GM23338 (cell line): ENCODE measurements at regions not wholly inside any gene's neighbourhood (a gene's known extent, or its start where the extent isn't known, plus 50 kb on each side); places are given as distances from the start of the nearest gene placed in this dataset.

Experiments
- ATAC-seq: fragments of 200-7000 bp; cut with Tn5 transposase; 3 replicates; pipeline ENCODE4 v1.9.1; 2020
- DNase-seq: peaks from one replicate; pipeline ENCODE4 v3.0.0-alpha.2; 2015; ENCODE audit warnings: low spot score
- H2AFZ ChIP-seq: fragments of 200-600 bp; sonication (generic); 2 replicates; pipeline ENCODE4 v1.8.0; 2016; ENCODE audit warnings: antibody characterized with exemption, mild to moderate bottlenecking, moderate library complexity
- H3F3A ChIP-seq: fragments of 200-600 bp; sonication (generic); replicated peaks from 2 replicates; pipeline ENCODE4 v1.8.0; 2017; ENCODE audit warnings: antibody characterized with exemption, mixed run types, low read depth
- H3K27ac ChIP-seq: fragments of 200-600 bp; sonication (generic); 2 replicates; pipeline ENCODE4 v1.6.1; 2016; ENCODE audit warnings: low read depth
- H3K27me3 ChIP-seq: fragments of 200-600 bp; sonication (generic); 2 replicates; pipeline ENCODE4 v1.8.0; 2016; ENCODE audit warnings: mild to moderate bottlenecking, mixed run types, moderate library complexity; ENCODE audit not compliant: insufficient read depth
- H3K36me3 ChIP-seq: fragments of 200-600 bp; sonication (generic); 2 replicates; pipeline ENCODE4 v1.8.0; 2016; ENCODE audit warnings: mild to moderate bottlenecking; ENCODE audit not compliant: insufficient read depth
- H3K4me1 ChIP-seq: fragments of 200-600 bp; sonication (generic); 2 replicates; pipeline ENCODE4 v1.8.0; 2016; ENCODE audit warnings: mild to moderate bottlenecking, moderate library complexity; ENCODE audit not compliant: insufficient read depth
- H3K4me2 ChIP-seq: fragments of 200-600 bp; sonication (generic); 2 replicates; pipeline ENCODE4 v1.7.1; 2017; ENCODE audit warnings: mixed run types
- H3K4me3 ChIP-seq: fragments of 200-600 bp; sonication (generic); 2 replicates; pipeline ENCODE4 v1.6.1; 2016; ENCODE audit warnings: mixed run types
- H3K79me2 ChIP-seq: fragments of 200-600 bp; sonication (generic); replicated peaks from 2 replicates; pipeline ENCODE4 v1.8.0; 2017; ENCODE audit warnings: mild to moderate bottlenecking; ENCODE audit not compliant: insufficient read depth
- H3K9me2 ChIP-seq: fragments of 200-600 bp; sonication (generic); 2 replicates; pipeline ENCODE4 v1.8.0; 2017; ENCODE audit not compliant: insufficient read depth
- H4K20me1 ChIP-seq: fragments of 200-600 bp; sonication (generic); replicated peaks from 2 replicates; pipeline ENCODE4 v1.8.0; 2017; ENCODE audit warnings: mild to moderate bottlenecking; ENCODE audit not compliant: insufficient read depth
- H3K27ac Mint-ChIP-seq: 2 replicates; pipeline ENCODE4 v1.8.0; 2020; ENCODE audit warnings: inconsistent platforms, mild to moderate bottlenecking, moderate library complexity, mixed read lengths
- H3K27me3 Mint-ChIP-seq: 3 replicates; pipeline ENCODE4 v1.8.0; 2022; ENCODE audit warnings: low read depth, mild to moderate bottlenecking, moderate library complexity, mixed read lengths, inconsistent platforms; ENCODE audit not compliant: insufficient read depth, poor library complexity
- H3K36me3 Mint-ChIP-seq: 3 replicates; pipeline ENCODE4 v1.8.0; 2021; ENCODE audit warnings: low read depth, mild to moderate bottlenecking, inconsistent platforms, moderate library complexity, mixed read lengths
- H3K4me1 Mint-ChIP-seq: 3 replicates; pipeline ENCODE4 v1.8.0; 2020; ENCODE audit warnings: mild to moderate bottlenecking, inconsistent platforms, mixed read lengths
- H3K4me3 Mint-ChIP-seq: 3 replicates; pipeline ENCODE4 v1.8.0; 2021; ENCODE audit warnings: moderate library complexity, mild to moderate bottlenecking, inconsistent platforms, mixed read lengths
- H3K9me3 Mint-ChIP-seq: 3 replicates; pipeline ENCODE4 v1.8.0; 2020; ENCODE audit warnings: moderate library complexity, mild to moderate bottlenecking, inconsistent platforms, mixed read lengths
- CREB1 ChIP-seq: fragments of 250-450 bp; sonication (Bioruptor Pico); IDR thresholded peaks from 2 replicates; pipeline ENCODE4 v1.5.0; 2020; ENCODE audit warnings: low read depth, mild to moderate bottlenecking, moderate library complexity
- EZH2 ChIP-seq: fragments of 200-600 bp; sonication (generic); IDR thresholded peaks from one replicate; pipeline ENCODE4 v1.8.0; 2017; ENCODE audit warnings: antibody characterized with exemption, mild to moderate bottlenecking, low read depth; ENCODE audit not compliant: unreplicated experiment
- EZH2phosphoT487 ChIP-seq: fragments of 200-600 bp; sonication (generic); IDR thresholded peaks from one replicate; pipeline ENCODE4 v1.8.1; 2018; ENCODE audit warnings: antibody characterized with exemption; ENCODE audit not compliant: unreplicated experiment
- JUNB ChIP-seq: IDR thresholded peaks from one replicate; pipeline ENCODE4 v1.6.1; 2016; ENCODE audit warnings: antibody characterized with exemption; ENCODE audit not compliant: unreplicated experiment
- NANOG ChIP-seq: IDR thresholded peaks from 2 replicates; pipeline ENCODE4 v1.6.1; 2016; ENCODE audit warnings: antibody characterized with exemption, borderline replicate concordance
- POLR2AphosphoS5 ChIP-seq: IDR thresholded peaks from 2 replicates; pipeline ENCODE4 v1.6.1; 2016; ENCODE audit warnings: antibody characterized with exemption, low read depth
- STAT1 ChIP-seq: IDR thresholded peaks from one replicate; pipeline ENCODE4 v1.6.1; 2016; ENCODE audit warnings: antibody characterized with exemption; ENCODE audit not compliant: unreplicated experiment
- ZNF114 ChIP-seq: fragments of 250-450 bp; sonication (Bioruptor Pico); IDR thresholded peaks from 2 replicates; pipeline ENCODE4 v1.5.0; 2020; ENCODE audit warnings: mild to moderate bottlenecking, moderate library complexity
- TF ChIP-seq, protein P1 (sequence below): IDR thresholded peaks from 2 replicates; pipeline ENCODE4 v1.6.1; 2016; ENCODE audit warnings: antibody characterized with exemption
- TF ChIP-seq, protein P2 (sequence below): fragments of 250-450 bp; sonication (Bioruptor Pico); IDR thresholded peaks from 2 replicates; pipeline ENCODE4 v1.5.0; 2020; ENCODE audit warnings: mild to moderate bottlenecking, moderate library complexity
- TF ChIP-seq, protein P3 (sequence below), 2 experiments: fragments of 200-600 bp in 1 of 2; sonication (generic) in 1 of 2; conservative IDR thresholded peaks; 2 replicates each; pipeline versions ENCODE4 v1.5.1 to v1.6.1; 2016 to 2017; ENCODE audit warnings: antibody characterized with exemption in 2 of 2, low read depth in 2 of 2, mild to moderate bottlenecking in 2 of 2, moderate library complexity in 1 of 2

DNA sequence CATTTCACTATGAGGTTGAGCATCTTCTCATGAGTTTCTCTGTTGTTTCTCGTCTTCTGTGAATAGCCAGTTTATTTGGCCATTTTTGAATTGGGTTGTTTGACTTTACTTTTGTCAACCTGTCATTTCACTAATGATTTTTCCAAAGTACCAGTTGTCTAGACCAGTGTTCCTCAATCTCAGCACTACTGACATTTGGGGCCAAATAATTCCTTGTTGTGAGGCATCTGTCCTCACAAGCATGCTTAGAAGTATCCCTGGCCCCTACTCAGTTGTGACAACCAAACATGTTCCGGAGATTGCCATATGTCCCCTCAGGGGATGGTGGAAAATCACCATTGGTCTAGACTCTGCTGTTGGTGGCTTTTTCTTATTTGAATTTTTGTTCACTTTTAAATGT, 87.7 kb upstream of the GNAZ start (continued):
- TF ChIP-seq EZH2phosphoT487 (no peak), POLR2AphosphoS5 (no peak), NANOG (no peak), ZNF114 (CRISPR knock-in tag) (no peak), EZH2 (no peak), JUNB (no peak), CREB1 (CRISPR knock-in tag) (no peak)
- TF ChIP-seq, protein P1, sequence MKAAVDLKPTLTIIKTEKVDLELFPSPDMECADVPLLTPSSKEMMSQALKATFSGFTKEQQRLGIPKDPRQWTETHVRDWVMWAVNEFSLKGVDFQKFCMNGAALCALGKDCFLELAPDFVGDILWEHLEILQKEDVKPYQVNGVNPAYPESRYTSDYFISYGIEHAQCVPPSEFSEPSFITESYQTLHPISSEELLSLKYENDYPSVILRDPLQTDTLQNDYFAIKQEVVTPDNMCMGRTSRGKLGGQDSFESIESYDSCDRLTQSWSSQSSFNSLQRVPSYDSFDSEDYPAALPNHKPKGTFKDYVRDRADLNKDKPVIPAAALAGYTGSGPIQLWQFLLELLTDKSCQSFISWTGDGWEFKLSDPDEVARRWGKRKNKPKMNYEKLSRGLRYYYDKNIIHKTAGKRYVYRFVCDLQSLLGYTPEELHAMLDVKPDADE: no peak

DNA sequence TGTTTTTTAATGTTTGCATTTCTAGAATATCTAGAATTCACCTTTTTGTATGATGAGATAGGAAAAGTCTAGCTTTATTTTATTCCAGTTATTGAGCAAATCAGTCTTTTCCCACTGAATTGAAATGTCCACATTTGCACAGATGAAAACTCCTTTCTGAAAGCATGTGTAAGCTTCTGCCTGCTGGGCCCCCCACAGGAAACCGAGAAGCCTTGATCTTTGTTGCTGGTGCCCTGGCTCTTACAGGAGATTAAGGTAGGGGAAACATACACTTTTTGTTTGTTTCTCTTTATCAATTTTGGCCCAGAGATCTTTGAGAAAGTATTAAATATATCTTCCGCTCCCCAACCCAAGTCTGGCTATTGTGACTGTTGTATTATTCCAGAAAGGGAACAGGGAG, 87.2 kb upstream of the GNAZ start:
- H3K9me2 ChIP-seq: no peaks in the 10 kb centered on the region
- H3K27me3 ChIP-seq: peaks cover 8% of the 10 kb centered on the region; the same call in 1 of the 2 replicates
- Mint-ChIP-seq H3K4me3 (no peak overlapping the region), H3K36me3 (peaks cover 6% of the 10 kb centered on the region; the same call in 2 of the 3 replicates), H3K9me3 (peaks cover 71% of the 10 kb centered on the region), H3K4me1 (no peaks in the 10 kb centered on the region), H3K27ac (no peak overlapping the region), H3K27me3 (peaks cover 7% of the 10 kb centered on the region)
- 0 out of 2 replicates have a peak, but pooled peaks cover 3% of the 10 kb centered on the region for H3K36me3 ChIP-seq
- H3K27ac ChIP-seq: no peak overlapping the region
- no peak overlapping the region for H2AFZ ChIP-seq
- H3F3A ChIP-seq: no peaks in the 10 kb centered on the region
- H4K20me1 ChIP-seq: no peaks in the 10 kb centered on the region
- H3K4me1 ChIP-seq: no peaks in the 10 kb centered on the region
- H3K4me3 ChIP-seq: no peak overlapping the region
- no peak for ATAC-seq
- H3K4me2 ChIP-seq: no peak overlapping the region
- H3K79me2 ChIP-seq: no peaks in the 10 kb centered on the region
- TF ChIP-seq JUNB (no peak), STAT1 (no peak), POLR2AphosphoS5 (no peak)
- TF ChIP-seq, protein P2, sequence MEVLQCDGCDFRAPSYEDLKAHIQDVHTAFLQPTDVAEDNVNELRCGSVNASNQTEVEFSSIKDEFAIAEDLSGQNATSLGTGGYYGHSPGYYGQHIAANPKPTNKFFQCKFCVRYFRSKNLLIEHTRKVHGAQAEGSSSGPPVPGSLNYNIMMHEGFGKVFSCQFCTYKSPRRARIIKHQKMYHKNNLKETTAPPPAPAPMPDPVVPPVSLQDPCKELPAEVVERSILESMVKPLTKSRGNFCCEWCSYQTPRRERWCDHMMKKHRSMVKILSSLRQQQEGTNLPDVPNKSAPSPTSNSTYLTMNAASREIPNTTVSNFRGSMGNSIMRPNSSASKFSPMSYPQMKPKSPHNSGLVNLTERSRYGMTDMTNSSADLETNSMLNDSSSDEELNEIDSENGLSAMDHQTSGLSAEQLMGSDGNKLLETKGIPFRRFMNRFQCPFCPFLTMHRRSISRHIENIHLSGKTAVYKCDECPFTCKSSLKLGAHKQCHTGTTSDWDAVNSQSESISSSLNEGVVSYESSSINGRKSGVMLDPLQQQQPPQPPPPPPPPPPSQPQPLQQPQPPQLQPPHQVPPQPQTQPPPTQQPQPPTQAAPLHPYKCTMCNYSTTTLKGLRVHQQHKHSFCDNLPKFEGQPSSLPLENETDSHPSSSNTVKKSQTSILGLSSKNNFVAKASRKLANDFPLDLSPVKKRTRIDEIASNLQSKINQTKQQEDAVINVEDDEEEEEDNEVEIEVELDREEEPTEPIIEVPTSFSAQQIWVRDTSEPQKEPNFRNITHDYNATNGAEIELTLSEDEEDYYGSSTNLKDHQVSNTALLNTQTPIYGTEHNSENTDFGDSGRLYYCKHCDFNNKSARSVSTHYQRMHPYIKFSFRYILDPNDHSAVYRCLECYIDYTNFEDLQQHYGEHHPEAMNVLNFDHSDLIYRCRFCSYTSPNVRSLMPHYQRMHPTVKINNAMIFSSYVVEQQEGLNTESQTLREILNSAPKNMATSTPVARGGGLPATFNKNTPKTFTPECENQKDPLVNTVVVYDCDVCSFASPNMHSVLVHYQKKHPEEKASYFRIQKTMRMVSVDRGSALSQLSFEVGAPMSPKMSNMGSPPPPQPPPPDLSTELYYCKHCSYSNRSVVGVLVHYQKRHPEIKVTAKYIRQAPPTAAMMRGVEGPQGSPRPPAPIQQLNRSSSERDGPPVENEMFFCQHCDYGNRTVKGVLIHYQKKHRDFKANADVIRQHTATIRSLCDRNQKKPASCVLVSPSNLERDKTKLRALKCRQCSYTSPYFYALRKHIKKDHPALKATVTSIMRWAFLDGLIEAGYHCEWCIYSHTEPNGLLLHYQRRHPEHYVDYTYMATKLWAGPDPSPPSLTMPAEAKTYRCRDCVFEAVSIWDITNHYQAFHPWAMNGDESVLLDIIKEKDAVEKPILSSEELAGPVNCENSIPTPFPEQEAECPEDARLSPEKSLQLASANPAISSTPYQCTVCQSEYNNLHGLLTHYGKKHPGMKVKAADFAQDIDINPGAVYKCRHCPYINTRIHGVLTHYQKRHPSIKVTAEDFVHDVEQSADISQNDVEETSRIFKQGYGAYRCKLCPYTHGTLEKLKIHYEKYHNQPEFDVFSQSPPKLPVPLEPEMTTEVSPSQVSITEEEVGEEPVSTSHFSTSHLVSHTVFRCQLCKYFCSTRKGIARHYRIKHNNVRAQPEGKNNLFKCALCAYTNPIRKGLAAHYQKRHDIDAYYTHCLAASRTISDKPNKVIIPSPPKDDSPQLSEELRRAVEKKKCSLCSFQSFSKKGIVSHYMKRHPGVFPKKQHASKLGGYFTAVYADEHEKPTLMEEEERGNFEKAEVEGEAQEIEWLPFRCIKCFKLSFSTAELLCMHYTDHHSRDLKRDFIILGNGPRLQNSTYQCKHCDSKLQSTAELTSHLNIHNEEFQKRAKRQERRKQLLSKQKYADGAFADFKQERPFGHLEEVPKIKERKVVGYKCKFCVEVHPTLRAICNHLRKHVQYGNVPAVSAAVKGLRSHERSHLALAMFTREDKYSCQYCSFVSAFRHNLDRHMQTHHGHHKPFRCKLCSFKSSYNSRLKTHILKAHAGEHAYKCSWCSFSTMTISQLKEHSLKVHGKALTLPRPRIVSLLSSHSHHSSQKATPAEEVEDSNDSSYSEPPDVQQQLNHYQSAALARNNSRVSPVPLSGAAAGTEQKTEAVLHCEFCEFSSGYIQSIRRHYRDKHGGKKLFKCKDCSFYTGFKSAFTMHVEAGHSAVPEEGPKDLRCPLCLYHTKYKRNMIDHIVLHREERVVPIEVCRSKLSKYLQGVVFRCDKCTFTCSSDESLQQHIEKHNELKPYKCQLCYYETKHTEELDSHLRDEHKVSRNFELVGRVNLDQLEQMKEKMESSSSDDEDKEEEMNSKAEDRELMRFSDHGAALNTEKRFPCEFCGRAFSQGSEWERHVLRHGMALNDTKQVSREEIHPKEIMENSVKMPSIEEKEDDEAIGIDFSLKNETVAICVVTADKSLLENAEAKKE (CRISPR knock-in tag): no peak
- TF ChIP-seq, protein P3, sequence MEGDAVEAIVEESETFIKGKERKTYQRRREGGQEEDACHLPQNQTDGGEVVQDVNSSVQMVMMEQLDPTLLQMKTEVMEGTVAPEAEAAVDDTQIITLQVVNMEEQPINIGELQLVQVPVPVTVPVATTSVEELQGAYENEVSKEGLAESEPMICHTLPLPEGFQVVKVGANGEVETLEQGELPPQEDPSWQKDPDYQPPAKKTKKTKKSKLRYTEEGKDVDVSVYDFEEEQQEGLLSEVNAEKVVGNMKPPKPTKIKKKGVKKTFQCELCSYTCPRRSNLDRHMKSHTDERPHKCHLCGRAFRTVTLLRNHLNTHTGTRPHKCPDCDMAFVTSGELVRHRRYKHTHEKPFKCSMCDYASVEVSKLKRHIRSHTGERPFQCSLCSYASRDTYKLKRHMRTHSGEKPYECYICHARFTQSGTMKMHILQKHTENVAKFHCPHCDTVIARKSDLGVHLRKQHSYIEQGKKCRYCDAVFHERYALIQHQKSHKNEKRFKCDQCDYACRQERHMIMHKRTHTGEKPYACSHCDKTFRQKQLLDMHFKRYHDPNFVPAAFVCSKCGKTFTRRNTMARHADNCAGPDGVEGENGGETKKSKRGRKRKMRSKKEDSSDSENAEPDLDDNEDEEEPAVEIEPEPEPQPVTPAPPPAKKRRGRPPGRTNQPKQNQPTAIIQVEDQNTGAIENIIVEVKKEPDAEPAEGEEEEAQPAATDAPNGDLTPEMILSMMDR (conservative IDR thresholded peaks at IDR 0.05; ENCODE audit: low read depth in 2 of 2): no peak
- no peak for DNase-seq
